Activated CD4-positive, alpha-beta T cell treated with anti-CD3 and anti-CD28 coated beads, Interleukin-2, amount 50 U/mL, for 4 hours (primary cell): ENCODE measurements at regions not wholly inside any gene's neighbourhood (a gene's known extent, or its start where the extent isn't known, plus 50 kb on each side); places are given as distances from the start of the nearest gene placed in this dataset.

Experiments
- DNase-seq, 2 experiments: peaks; one replicate each; pipeline ENCODE4 v3.0.0-alpha.2; 2020

GRCh38 chr9:776086-776485 is 65.4 kb upstream of the DMRT1 start:
- no peak for DNase-seq

GRCh38 chr9:777978-778377 is 63.5 kb upstream of the DMRT1 start:
- DNase-seq, result no peak

- DNase-seq, result no peak
Measured at GRCh38 chr9:784202-784601, 57.3 kb upstream of the DMRT1 start.

- no peak for DNase-seq
Measured at GRCh38 chr9:784916-785315, 56.6 kb upstream of the DMRT1 start.

GRCh38 chr9:785997-786396 is 55.5 kb upstream of the DMRT1 start:
- no peak for DNase-seq

GRCh38 chr9:786405-786804 is 55.1 kb upstream of the DMRT1 start:
- no peak for DNase-seq

GRCh38 chr9:788777-789176 is 52.7 kb upstream of the DMRT1 start:
- no peak for DNase-seq
